WTC11 (cell line): ENCODE measurements at regions not wholly inside any gene's neighbourhood (a gene's known extent, or its start where the extent isn't known, plus 50 kb on each side); places are given as distances from the start of the nearest gene placed in this dataset.

Experiments
- ATAC-seq: fragments of 200-7000 bp; cut with Tn5 transposase; 2 replicates; pipeline ENCODE4 v1.10.0; 2021; ENCODE audit warnings: mild to moderate bottlenecking, moderate library complexity
- CTCF ChIA-PET: fragments of 300-600 bp; sonication (Branson Sonifier 250); formaldehyde crosslinking; loops from one replicate; lab custom pipeline; 2021; ENCODE audit warnings: antibody characterized with exemption; lab: Charles Lee
- POLR2A ChIA-PET: fragments of 350-600 bp; sonication (Branson Sonifier 250); formaldehyde crosslinking; loops from one replicate; lab custom pipeline; 2021; ENCODE audit warnings: antibody characterized with exemption; lab: Charles Lee
- DNase-seq: peaks from one replicate; pipeline ENCODE4 v3.0.0; 2021; ENCODE audit warnings: low spot score
- H3K27ac Mint-ChIP-seq: 2 replicates; pipeline ENCODE4 v1.8.0; 2021; ENCODE audit warnings: mixed read lengths
- H3K27me3 Mint-ChIP-seq: 2 replicates; pipeline ENCODE4 v1.8.0; 2021; ENCODE audit warnings: low read depth, mild to moderate bottlenecking, moderate library complexity, mixed read lengths
- H3K36me3 Mint-ChIP-seq: 2 replicates; pipeline ENCODE4 v1.8.0; 2021; ENCODE audit warnings: mixed read lengths
- H3K4me1 Mint-ChIP-seq: 2 replicates; pipeline ENCODE4 v1.8.0; 2022; ENCODE audit warnings: mixed read lengths
- H3K4me3 Mint-ChIP-seq: 2 replicates; pipeline ENCODE4 v1.8.0; 2021; ENCODE audit warnings: mild to moderate bottlenecking, moderate library complexity, mixed read lengths
- H3K9me3 Mint-ChIP-seq: 2 replicates; pipeline ENCODE4 v1.8.0; 2021; ENCODE audit warnings: mixed read lengths
- AR ChIP-seq: fragments of 250-450 bp; sonication (Bioruptor Pico); IDR thresholded peaks from 2 replicates; pipeline ENCODE4 v1.9.0; 2021; ENCODE audit warnings: mild to moderate bottlenecking
- CBFB ChIP-seq: sonication (generic); formaldehyde crosslinking; IDR thresholded peaks from 2 replicates; pipeline ENCODE4 v1.8.1; 2022; ENCODE audit warnings: mild to moderate bottlenecking, low read depth, missing genetic modification reagents
- EMX1 ChIP-seq: fragments of 250-450 bp; sonication (Bioruptor Pico); IDR thresholded peaks from 2 replicates; pipeline ENCODE4 v1.8.0; 2021; ENCODE audit warnings: mild to moderate bottlenecking
- MLX ChIP-seq: sonication (generic); formaldehyde crosslinking; IDR thresholded peaks from 2 replicates; pipeline ENCODE4 v1.8.1; 2023; ENCODE audit warnings: mild to moderate bottlenecking, missing genetic modification reagents, moderate library complexity
- MYBL2 ChIP-seq: sonication (generic); formaldehyde crosslinking; IDR thresholded peaks from 2 replicates; pipeline ENCODE4 v1.8.1; 2023; ENCODE audit warnings: mild to moderate bottlenecking, moderate library complexity, missing genetic modification reagents
- NR2C2 ChIP-seq: sonication (generic); formaldehyde crosslinking; IDR thresholded peaks from 2 replicates; pipeline ENCODE4 v1.8.0; 2022; ENCODE audit warnings: mild to moderate bottlenecking, missing genetic modification reagents
- PRDM15 ChIP-seq: sonication (generic); formaldehyde crosslinking; IDR thresholded peaks from 2 replicates; pipeline ENCODE4 v1.8.0; 2022; ENCODE audit warnings: missing genetic modification reagents
- RORB ChIP-seq: fragments of 250-450 bp; sonication (Bioruptor Pico); IDR thresholded peaks from 2 replicates; pipeline ENCODE4 v1.9.0; 2021; ENCODE audit warnings: mild to moderate bottlenecking
- STAT6 ChIP-seq: sonication (generic); formaldehyde crosslinking; conservative IDR thresholded peaks from 2 replicates; pipeline ENCODE4 v1.8.1; 2023; ENCODE audit warnings: mild to moderate bottlenecking, low read depth, missing genetic modification reagents, moderate library complexity
- ZMAT4 ChIP-seq: fragments of 250-450 bp; sonication (Bioruptor Pico); IDR thresholded peaks from 2 replicates; pipeline ENCODE4 v1.9.0; 2021; ENCODE audit warnings: mild to moderate bottlenecking
- ZNF263 ChIP-seq: sonication (generic); formaldehyde crosslinking; IDR thresholded peaks from 2 replicates; pipeline ENCODE4 v1.8.1; 2022; ENCODE audit warnings: low read depth, mild to moderate bottlenecking, moderate library complexity, missing genetic modification reagents
- ZNF416 ChIP-seq: fragments of 250-450 bp; sonication (Bioruptor Pico); IDR thresholded peaks from 2 replicates; pipeline ENCODE4 v1.9.0; 2021; ENCODE audit warnings: mild to moderate bottlenecking, inconsistent platforms
- ZNF423 ChIP-seq: fragments of 250-450 bp; sonication (Bioruptor Pico); IDR thresholded peaks from 2 replicates; pipeline ENCODE4 v2.1.2; 2022; ENCODE audit warnings: mild to moderate bottlenecking, moderate library complexity
- ZSCAN18 ChIP-seq: fragments of 250-450 bp; sonication (Bioruptor Pico); IDR thresholded peaks from 2 replicates; pipeline ENCODE4 v2.1.2; 2022; ENCODE audit warnings: mild to moderate bottlenecking, moderate library complexity

- TF ChIP-seq PRDM15 (CRISPR knock-in tag) (no peak), CBFB (CRISPR knock-in tag) (no peak), STAT6 (CRISPR knock-in tag) (no peak)
These were observed 102.9 kb upstream of the PAX2 start (continued) for GRCh38 chr10:100642295-100642994.

GRCh38 chr10:100645091-100645490, 100.3 kb upstream of the PAX2 start:
- no peaks in the 10 kb centered on the region for H3K36me3 Mint-ChIP-seq
- ChIA-PET CTCF (interaction anchor here (1.5 kb wide), 1 partner anchor 82 kb away, joined by 3 read pairs; no protein-coding TSS in a partner anchor), POLR2A (interaction anchor here (0.6 kb wide), 1 partner anchor 54 kb away, joined by 3 read pairs; no protein-coding TSS in a partner anchor)
- TF ChIP-seq ZNF263 (CRISPR knock-in tag) (no peak), AR (no peak), EMX1 (CRISPR knock-in tag) (no peak), ZMAT4 (CRISPR knock-in tag) (no peak), ZSCAN18 (CRISPR knock-in tag) (no peak), STAT6 (CRISPR knock-in tag) (no peak), MYBL2 (CRISPR knock-in tag) (no peak), NR2C2 (CRISPR knock-in tag) (no peak), ZNF416 (no peak), ZNF423 (CRISPR knock-in tag) (no peak), MLX (CRISPR knock-in tag) (no peak), RORB (CRISPR knock-in tag) (no peak)
- ATAC-seq (no peak), DNase-seq (no peak)
- H3K4me3 Mint-ChIP-seq = no peak overlapping the region
- H3K4me1 Mint-ChIP-seq = peaks cover 41% of the 10 kb centered on the region
- H3K27ac Mint-ChIP-seq = no peak overlapping the region
- peaks cover 3% of the 10 kb centered on the region; the same call in 1 of the 2 replicates for H3K9me3 Mint-ChIP-seq
- H3K27me3 Mint-ChIP-seq = peaks cover 22% of the 10 kb centered on the region
